GM12878 (cell line): ENCODE measurements at regions not wholly inside any gene's neighbourhood (a gene's known extent, or its start where the extent isn't known, plus 50 kb on each side); places are given as distances from the start of the nearest gene placed in this dataset.

Experiments used
- ATAC-seq: fragments of 200-7000 bp; cut with Tn5 transposase; 3 replicates; pipeline ENCODE4 v1.9.1; 2020; ENCODE audit warnings: mild to moderate bottlenecking, moderate library complexity
- BruUV-seq: library from RNA; stranded (reverse); fragments of 400-500 nt; replicated peaks from 2 replicates; lab custom pipeline; 2021; lab: Mats Ljungman, UMichigan
- CTCF ChIA-PET: fragments of 300-600 bp; sonication (Branson Sonifier 250); formaldehyde crosslinking; extraction: SDS; loops from one replicate; lab custom pipeline; 2021; ENCODE audit warnings: inconsistent platforms; lab: Yijun Ruan, JAX
- POLR2A ChIA-PET: fragments of 350-600 bp; formaldehyde crosslinking; extraction: SDS; loops from one replicate; lab custom pipeline; 2021; ENCODE audit warnings: inconsistent platforms; lab: Charles Lee
- RAD21 ChIA-PET: fragments of 300-600 bp; sonication (Branson Sonifier 250); formaldehyde crosslinking; loops from one replicate; lab custom pipeline; 2023; ENCODE audit warnings: antibody characterized with exemption; ENCODE audit not compliant: unreplicated experiment; lab: Charles Lee
- SMC1A ChIA-PET: fragments of 300-600 bp; sonication (Branson Sonifier 250); formaldehyde crosslinking; loops from one replicate; lab custom pipeline; 2023; ENCODE audit not compliant: unreplicated experiment, uncharacterized antibody; lab: Charles Lee
- DNase-seq: peaks from one replicate; pipeline ENCODE4 v3.0.0-alpha.2; 2011; ENCODE audit warnings: low read depth, low spot score
- FAIRE-seq: peaks from 3 replicates; lab custom pipeline; 2011; peaks lifted over from hg19 to GRCh38; lab: Jason Lieb, UNC
- H2AFZ ChIP-seq: 2 replicates; pipeline ENCODE4 v1.6.0; 2011; ENCODE audit warnings: low read depth, low read length, control low read depth; ENCODE audit not compliant: control insufficient read depth
- H3K27ac ChIP-seq: 2 replicates; pipeline ENCODE4 v1.5.1; 2011; ENCODE audit warnings: control low read depth; ENCODE audit not compliant: control insufficient read depth, insufficient read depth
- H3K27me3 ChIP-seq, 2 experiments: replicated peaks in 1 of 2; 2 replicates each; pipeline versions ENCODE4 v1.6.0 to v1.6.1; 2011; ENCODE audit warnings: low read length in 1 of 2; ENCODE audit not compliant: control insufficient read depth in 2 of 2, insufficient read depth in 2 of 2
- H3K36me3 ChIP-seq, 2 experiments: 2 replicates each; pipeline ENCODE4 v1.5.1; 2011; ENCODE audit warnings: low read length in 1 of 2; ENCODE audit not compliant: control insufficient read depth in 2 of 2, insufficient read depth in 2 of 2
- H3K4me1 ChIP-seq: 2 replicates; pipeline ENCODE4 v1.6.1; 2011; ENCODE audit warnings: mild to moderate bottlenecking, low read length, moderate library complexity, mixed read lengths; ENCODE audit not compliant: control insufficient read depth, insufficient read depth
- H3K4me2 ChIP-seq: 2 replicates; pipeline ENCODE4 v1.6.0; 2011; ENCODE audit warnings: control low read depth; ENCODE audit not compliant: control insufficient read depth, insufficient read depth
- H3K4me3 ChIP-seq: fragments of 200-600 bp; sonication (generic); 2 replicates; pipeline ENCODE4 v1.5.1; 2016
- H3K79me2 ChIP-seq: 2 replicates; pipeline ENCODE4 v1.6.0; 2011; ENCODE audit warnings: low read length; ENCODE audit not compliant: control insufficient read depth, insufficient read depth
- H3K9ac ChIP-seq: 2 replicates; pipeline ENCODE4 v1.8.0; 2011; ENCODE audit warnings: low read length, control low read depth, mixed read lengths; ENCODE audit not compliant: control insufficient read depth, insufficient read depth
- H3K9me3 ChIP-seq: replicated peaks from 3 replicates; pipeline ENCODE4 v1.5.1; 2011; ENCODE audit warnings: mild to moderate bottlenecking, low read length; ENCODE audit not compliant: control insufficient read depth, insufficient read depth
- H4K20me1 ChIP-seq: 2 replicates; pipeline ENCODE4 v1.6.0; 2011; ENCODE audit not compliant: control insufficient read depth, insufficient read depth
- ASH2L ChIP-seq: fragments of 300-600, 200-600 bp; sonication (generic); IDR thresholded peaks from 2 replicates; pipeline ENCODE4 v1.6.1; 2017; ENCODE audit warnings: low read depth, mild to moderate bottlenecking, borderline replicate concordance
- CTCF ChIP-seq, 3 experiments: IDR thresholded peaks in 2 of 3; conservative IDR thresholded peaks in 1 of 3; 2 replicates each; pipeline ENCODE4 v1.5.1; 2011; ENCODE audit warnings: low read depth in 3 of 3, low read length in 3 of 3, mild to moderate bottlenecking in 3 of 3, control low read depth in 2 of 3, moderate library complexity in 2 of 3, inconsistent platforms in 1 of 3, mixed read lengths in 1 of 3; ENCODE audit not compliant: control insufficient read depth in 2 of 3, insufficient read depth in 1 of 3; ENCODE audit errors: extremely low read depth in 1 of 3
- KLF5 ChIP-seq: fragments of 450-650 bp; IDR thresholded peaks from 2 replicates; pipeline ENCODE4 v1.6.1; 2014; ENCODE audit warnings: mild to moderate bottlenecking; ENCODE audit not compliant: partially characterized antibody
- RAD21 ChIP-seq: IDR thresholded peaks from 2 replicates; pipeline ENCODE4 v1.6.1; 2011; ENCODE audit warnings: mild to moderate bottlenecking, low read depth, low read length, moderate library complexity; ENCODE audit not compliant: insufficient read depth
- RCOR1 ChIP-seq: conservative IDR thresholded peaks from 2 replicates; pipeline ENCODE4 v1.6.1; 2012; ENCODE audit warnings: low read depth, low read length, improper control_type of control experiment
- ZNF274 ChIP-seq: IDR thresholded peaks from one replicate; pipeline ENCODE4 v1.8.0; 2011; ENCODE audit not compliant: insufficient read length, insufficient read depth
- ZNF622 ChIP-seq: fragments of 450-650 bp; IDR thresholded peaks from 2 replicates; pipeline ENCODE4 v1.6.1; 2017; ENCODE audit warnings: mild to moderate bottlenecking, inconsistent platforms
- ZSCAN29 ChIP-seq: fragments of 450-650 bp; IDR thresholded peaks from 2 replicates; pipeline ENCODE4 v1.6.1; 2017; ENCODE audit warnings: mild to moderate bottlenecking, moderate library complexity
- WGBS: methylation state at CpG from one replicate; pipeline ENCODE4 v1.1.6; 2016; ENCODE audit warnings: low lambda C conversion rate; ENCODE audit not compliant: insufficient replicate concordance, insufficient coverage; ENCODE audit errors: missing lambda C conversion rate; 5-methylcytosine and 5-hydroxymethylcytosine counted together
- in situ Hi-C: fragments of 300-500 bp; cut with MboI; formaldehyde crosslinking; loops from 9 replicates; pipeline ENCODE4 v1.14.3; 2018; ENCODE audit warnings: mixed read lengths
- intact Hi-C: fragments of 100-400 bp; cut with micrococcal nuclease; formaldehyde crosslinking; loops from one replicate; pipeline ENCODE4 v1.14.2; 2022; ENCODE audit not compliant: unreplicated experiment

GRCh38 chr1:239574112-239574511 lies 187.7 kb downstream of the CHRM3 start:
- Histone ChIP-seq H2AFZ (no peak overlapping the region), H3K4me1 (no peaks in the 10 kb centered on the region), H3K4me3 (no peak overlapping the region), H4K20me1 (no peaks in the 10 kb centered on the region), H3K79me2 (no peaks in the 10 kb centered on the region), H3K9ac (no peak overlapping the region), H3K27ac (no peak overlapping the region), H3K4me2 (no peak overlapping the region), H3K9me3 (no peaks in the 10 kb centered on the region), H3K36me3 (no peaks in the 10 kb centered on the region), H3K27me3 (no peaks in the 10 kb centered on the region)
- TF ChIP-seq ZNF622 (no peak), CTCF (IDR thresholded peaks at IDR 0.05 in 2 of 3, conservative IDR thresholded peaks at IDR 0.05 in 1 of 3; ENCODE audit: control insufficient read depth in 2 of 3, extremely low read depth in 1 of 3, insufficient read depth in 1 of 3, low read depth in 3 of 3, low read length in 3 of 3) (no peak)
- FAIRE-seq (no peak), ATAC-seq (no peak), DNase-seq (no peak)
- BruUV-seq: no TSS peak
- WGBS: 42% methylated on average over 2 of the region's 2 CpGs
- SMC1A ChIA-PET: no interaction called here
- intact Hi-C loops (no loop called here), in situ Hi-C loops (no loop called here)
- POLR2A ChIA-PET: no interaction called here
- RAD21 ChIA-PET: no interaction called here
- CTCF ChIA-PET: no interaction called here

- FAIRE-seq (no peak), DNase-seq (no peak), ATAC-seq (peak; percentile 59; the same call in 2 of the 3 replicates)
- 34% methylated on average over 2 of the region's 2 CpGs for WGBS
- CTCF ChIA-PET: no interaction called here
- no peaks in the 10 kb centered on the region for H3K79me2 ChIP-seq
- H3K4me1 ChIP-seq: no peaks in the 10 kb centered on the region
- H3K9ac ChIP-seq: no peak overlapping the region
- in situ Hi-C loops (no loop called here), intact Hi-C loops (no loop called here)
- no peaks in the 10 kb centered on the region for H4K20me1 ChIP-seq
- no peak overlapping the region for H3K4me2 ChIP-seq
- POLR2A ChIA-PET: no interaction called here
- BruUV-seq: no TSS peak
- H3K36me3 ChIP-seq: no peaks in the 10 kb centered on the region
- H3K27ac ChIP-seq: no peak overlapping the region
- SMC1A ChIA-PET: no interaction called here
- no peaks in the 10 kb centered on the region for H3K9me3 ChIP-seq
- TF ChIP-seq RCOR1: no peak
- TF ChIP-seq KLF5: no peak
- TF ChIP-seq RAD21: no peak
- no peak for TF ChIP-seq ZNF274
- no peak for TF ChIP-seq ASH2L
- no peak for TF ChIP-seq ZSCAN29
- H3K27me3 ChIP-seq: no peaks in the 10 kb centered on the region
- H2AFZ ChIP-seq: no peak overlapping the region
- no peak overlapping the region for H3K4me3 ChIP-seq
- RAD21 ChIA-PET: no interaction called here
Measured at GRCh38 chr1:239575113-239575512, 188.7 kb downstream of the CHRM3 start.
